ENCODE measurements at regions not wholly inside any gene's neighbourhood (a gene's known extent, or its start where the extent isn't known, plus 50 kb on each side); places are given as distances from the start of the nearest gene placed in this dataset.
"Not testable (repeated sequence)": the region's sequence is repeated elsewhere in the genome, so short reads cannot be mapped to it uniquely, and the experiment has no call there.

DNA sequence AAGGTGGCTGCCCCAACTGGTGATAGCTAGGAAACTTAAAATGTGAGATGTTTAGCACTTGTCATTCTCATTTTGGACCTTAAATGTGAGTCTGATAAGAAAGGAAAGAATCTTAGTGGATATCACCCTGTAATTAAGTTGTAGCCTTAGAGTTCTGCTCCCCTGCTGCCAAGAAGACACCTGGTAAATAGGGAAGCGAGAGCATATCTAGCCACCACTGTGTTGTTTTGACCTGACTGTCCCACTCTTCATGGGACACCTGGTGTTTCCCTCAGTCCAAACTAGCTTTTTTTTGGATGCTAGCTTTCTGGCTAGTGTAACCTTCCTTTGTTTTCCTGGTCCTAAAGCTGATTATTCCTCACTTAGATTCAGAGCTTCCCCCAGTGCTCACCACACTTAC lies 357.6 kb downstream of the RAD51AP2 start:
- DNase-seq (ENCODE audit: low read depth in 3 of 3, low spot score in 2 of 3), result no peak

DNA sequence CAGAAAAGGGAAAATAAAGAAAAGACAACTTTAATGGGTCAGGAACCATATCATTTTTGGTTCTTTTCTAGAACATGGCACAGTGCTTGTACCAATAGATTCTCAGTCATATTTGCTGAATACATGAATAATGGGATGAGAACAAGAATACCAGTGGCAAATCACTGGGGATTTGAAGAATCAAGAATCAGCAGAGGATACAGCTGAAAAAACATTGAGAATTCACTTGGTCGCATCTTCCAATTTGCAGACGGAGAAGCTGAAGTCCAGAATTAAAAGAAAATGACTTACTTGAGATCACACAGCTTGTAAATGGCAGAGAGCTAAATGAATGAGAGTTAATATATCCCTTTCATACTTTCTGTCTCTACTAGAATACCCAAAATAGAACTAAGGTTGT lies 362.2 kb downstream of the RAD51AP2 start:
- DNase-seq (ENCODE audit: low read depth in 3 of 3, low spot score in 2 of 3), result no peak

DNA sequence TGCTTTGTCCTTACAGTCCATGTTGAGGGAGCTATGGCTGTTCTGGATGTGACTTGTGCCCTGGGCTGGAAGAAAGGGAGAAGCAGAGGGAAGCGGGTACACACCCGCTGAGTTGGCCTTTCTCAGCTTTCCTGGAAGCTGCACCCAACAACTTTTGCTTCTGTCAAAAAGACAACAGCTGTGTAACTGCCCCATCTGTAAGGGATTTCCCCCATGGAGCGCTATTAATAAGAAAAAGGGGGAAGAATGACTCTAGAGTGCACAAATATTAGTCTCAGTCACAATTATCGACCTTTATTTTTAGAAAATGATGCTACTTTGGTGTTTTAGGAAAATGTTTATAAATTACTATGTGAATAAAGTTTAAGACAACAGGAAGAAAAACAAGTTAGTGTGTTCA lies 368.3 kb downstream of the RAD51AP2 start:
- no peak for DNase-seq (ENCODE audit: low read depth in 3 of 3, low spot score in 2 of 3)

DNA sequence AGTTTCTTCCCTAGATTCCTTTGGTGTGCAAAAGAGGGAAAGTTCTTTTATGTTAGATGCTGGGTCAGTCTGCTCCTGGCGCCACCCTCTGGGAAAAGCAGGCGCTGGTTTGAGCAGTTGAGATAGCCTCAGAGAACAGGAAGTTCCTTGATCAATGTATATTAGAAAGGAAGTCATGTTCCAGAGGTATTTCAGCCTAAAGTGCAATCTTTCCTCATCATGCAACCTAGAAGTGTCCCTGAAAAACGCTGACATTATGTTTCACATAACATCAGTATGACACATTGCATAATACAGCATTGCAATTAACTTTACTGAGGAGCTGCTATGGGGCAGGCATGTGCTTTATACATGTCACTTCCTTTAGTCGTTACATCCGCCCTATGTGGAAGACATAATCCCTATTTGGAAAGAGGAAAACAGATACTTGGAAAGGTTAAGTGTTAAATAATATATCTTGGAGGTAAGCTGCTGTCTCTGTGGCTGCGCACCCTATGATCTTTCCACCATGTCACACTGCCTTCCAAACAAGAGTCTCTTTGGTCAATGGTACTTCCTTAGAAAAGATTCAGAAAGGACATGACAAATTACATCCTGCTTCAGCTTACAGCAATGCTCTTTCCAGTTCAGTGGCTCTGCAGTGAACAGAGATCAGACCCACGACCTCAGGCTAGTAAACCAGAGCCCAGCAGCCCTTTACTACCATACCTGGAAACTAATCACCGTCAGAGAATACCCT lies 369.7 kb downstream of the RAD51AP2 start:
- DNase-seq (ENCODE audit: low read depth in 3 of 3, low spot score in 2 of 3), result peak; percentile 16 to 29 (median 24)

DNA sequence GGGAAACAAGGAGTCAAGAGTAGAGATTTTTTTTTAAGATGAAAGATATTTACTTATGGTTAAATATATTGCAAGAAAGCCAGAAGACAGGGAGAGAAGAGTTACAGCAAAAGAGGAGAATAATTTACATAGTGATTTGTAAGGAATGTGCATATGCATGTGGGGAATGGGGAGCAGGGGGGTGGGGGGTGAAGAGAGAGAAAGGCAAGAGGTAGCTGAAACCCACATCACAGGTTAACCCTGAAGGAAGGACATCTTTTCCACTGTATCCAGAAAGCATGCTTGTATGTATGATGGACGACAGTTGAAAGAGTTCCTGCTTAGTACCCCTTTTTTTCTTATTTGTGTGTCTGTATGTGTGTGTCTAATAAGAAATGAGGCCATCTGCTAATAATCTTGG lies 371.9 kb downstream of the RAD51AP2 start:
- DNase-seq (ENCODE audit: low read depth in 3 of 3, low spot score in 2 of 3), result no peak

DNA sequence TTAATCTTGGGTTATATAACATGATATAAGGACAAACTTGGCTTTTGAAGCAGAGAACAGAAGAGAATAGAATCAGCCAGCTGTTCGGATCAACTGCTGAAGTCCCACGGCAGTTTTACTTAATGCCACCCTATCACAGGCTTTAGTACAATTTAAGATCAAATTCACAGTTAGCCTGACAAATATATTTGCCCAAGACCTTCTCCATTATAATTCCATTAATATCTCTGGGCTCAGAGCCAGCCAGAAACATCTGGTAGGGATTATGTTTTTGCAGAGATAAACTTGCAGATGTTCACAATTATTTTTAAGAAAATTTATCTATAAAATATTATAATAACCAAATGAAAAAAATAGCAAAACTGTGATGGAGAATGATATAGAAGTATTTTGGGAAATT lies 381.4 kb downstream of the RAD51AP2 start:
- DNase-seq (ENCODE audit: low read depth in 3 of 3, low spot score in 2 of 3), result no peak

DNA sequence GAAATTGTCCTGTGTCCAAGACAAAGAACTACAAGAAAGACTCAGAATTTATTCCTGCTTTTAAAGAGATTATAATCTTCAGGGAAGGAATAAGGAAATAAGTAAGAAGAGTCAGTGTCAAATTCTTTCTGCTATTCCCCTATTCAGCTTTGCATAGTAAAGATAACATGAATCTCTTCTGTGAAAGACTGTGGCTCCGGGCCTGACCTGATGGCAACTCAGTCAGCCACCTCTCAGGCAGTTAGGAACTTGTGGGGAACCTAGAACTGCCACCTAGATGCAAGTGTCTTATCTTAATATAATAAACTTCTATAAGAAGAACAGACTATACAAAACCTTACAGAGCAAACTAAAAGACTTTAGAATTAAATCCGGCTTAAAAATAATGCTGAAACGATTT lies 382.0 kb downstream of the RAD51AP2 start:
- no peak for DNase-seq (ENCODE audit: low read depth in 3 of 3, low spot score in 2 of 3)

DNA sequence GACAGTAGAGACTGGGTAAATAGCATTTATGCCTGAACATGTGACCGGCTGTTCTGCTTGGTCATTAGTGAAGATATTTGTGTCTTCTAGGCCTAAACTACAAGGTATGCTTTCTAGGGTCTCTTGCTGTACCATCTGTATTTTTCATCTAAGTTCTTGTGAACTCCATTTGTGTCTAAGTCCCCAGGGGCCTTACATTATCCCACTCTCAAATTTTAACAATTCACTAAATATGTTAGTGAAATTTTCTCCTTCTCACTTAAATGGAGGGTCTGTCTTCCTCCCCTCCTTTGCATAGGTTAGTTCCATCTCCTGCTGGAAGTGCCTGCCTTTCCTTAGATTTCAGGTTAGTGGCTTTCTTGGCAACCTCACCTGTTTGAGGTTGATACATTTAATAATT lies 382.6 kb downstream of the RAD51AP2 start:
- DNase-seq (ENCODE audit: low read depth in 3 of 3, low spot score in 2 of 3), result no peak

DNA sequence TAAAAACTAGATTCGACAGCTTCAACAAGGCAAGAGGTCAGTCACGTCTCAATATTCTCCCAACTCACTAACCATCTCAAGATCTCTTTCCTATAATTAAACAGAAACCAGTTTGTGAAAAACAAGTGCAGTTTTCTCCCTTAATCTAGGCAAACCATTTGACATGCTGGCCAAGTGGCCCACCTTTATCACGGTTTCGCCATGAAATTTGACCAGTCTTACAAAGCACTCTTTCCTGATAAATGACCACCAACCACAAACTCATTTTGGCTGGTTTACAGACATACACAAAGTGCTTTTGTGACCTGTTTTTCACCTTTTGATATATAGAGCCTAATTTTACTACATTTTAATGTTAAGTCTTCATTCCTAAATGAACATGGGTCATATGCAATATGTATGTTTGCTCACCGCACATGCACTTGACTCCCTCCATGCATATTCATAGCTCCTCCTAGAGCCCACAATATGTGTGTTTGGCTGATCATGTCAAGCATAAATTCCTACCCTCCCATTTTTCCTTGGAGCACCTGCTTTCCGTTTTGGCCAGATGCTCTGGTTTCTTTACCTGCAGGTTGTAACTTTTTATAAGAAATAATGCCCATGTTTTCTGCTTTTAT lies 385.1 kb downstream of the RAD51AP2 start:
- DNase-seq (ENCODE audit: low read depth in 3 of 3, low spot score in 2 of 3), result no peak

DNA sequence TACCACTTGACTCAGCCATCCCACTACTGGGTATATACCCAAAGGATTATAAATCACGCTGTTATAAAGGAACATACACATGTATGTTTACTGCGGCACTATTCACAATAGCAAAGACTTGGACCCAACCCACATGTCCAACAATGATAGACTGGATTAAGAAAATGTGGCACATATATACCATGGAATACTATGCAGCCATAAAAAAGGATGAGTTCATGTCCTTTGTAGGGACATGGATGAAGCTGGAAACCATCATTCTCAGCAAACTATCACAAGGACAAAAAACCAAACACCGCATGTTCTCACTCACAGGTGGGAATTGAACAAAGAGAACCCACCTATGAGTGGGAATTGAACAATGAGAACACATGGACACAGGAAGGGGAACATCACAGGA lies 387.6 kb downstream of the RAD51AP2 start:
- DNase-seq (ENCODE audit: low read depth in 3 of 3, low spot score in 2 of 3), result not testable (repeated sequence)

DNA sequence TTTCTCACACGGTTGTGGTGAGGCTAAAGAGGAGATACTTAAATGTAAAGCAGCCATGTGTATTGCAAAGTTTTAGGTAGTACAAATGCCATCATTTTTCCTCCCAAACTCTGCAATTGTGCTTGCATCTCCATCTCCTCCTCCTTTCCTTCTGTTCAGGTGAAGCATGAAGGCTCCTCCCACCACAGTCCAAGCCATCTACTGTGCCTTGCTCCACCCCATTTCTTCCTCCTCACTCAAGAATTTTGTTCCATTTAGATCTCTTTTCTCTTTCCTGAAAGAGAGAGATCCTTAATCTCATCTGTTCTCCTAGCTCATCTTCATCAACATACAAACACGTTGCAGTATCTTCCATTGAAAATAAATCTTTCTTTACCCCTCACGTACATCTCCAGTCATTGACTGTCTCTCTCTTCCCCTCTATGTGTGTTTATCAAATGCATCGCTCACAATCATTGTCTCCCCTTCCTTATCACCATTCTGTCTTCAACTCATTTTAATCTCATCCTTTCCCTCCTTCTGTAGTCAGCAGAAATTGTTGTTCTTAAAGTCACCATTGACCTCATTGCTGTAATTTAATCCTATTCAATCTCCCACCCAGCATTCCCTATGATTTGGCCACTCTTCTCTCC lies 392.1 kb downstream of the RAD51AP2 start:
- no peak for DNase-seq (ENCODE audit: low read depth in 3 of 3, low spot score in 2 of 3)

DNA sequence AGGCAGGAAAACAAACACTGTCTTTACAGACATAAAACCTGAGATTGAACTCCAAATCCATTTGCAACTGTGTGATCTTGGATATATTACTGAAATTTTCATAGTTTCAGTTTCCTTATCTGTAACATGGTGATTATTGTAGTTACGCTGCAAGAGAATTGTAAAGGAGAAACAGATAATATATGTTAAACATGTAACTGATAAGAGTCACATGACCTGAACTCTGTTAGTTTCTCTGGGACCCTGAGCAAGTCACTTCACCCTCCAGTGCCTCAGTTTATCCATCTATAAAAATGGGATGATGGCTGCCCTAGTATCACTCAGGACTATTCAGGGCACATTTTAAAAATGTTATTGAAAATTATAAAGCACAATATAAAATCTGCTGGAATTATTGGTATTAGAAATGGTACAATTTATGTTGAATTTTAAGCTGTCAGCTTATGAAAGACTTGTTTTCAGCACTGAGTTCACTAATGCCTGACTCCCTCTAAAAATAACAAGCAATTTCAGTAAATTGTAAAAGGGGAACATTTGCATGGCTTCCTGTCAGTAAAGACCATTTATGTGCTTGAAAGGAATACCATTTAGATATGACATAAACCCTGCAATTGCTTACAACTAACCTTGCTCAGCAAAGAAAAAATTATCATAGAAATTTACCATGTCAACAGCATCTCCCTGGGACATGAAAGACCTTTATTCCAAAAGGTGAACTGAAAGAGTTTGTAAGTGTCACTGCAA lies 393.5 kb downstream of the RAD51AP2 start:
- DNase-seq (ENCODE audit: low read depth in 3 of 3, low spot score in 2 of 3), result no peak

DNA sequence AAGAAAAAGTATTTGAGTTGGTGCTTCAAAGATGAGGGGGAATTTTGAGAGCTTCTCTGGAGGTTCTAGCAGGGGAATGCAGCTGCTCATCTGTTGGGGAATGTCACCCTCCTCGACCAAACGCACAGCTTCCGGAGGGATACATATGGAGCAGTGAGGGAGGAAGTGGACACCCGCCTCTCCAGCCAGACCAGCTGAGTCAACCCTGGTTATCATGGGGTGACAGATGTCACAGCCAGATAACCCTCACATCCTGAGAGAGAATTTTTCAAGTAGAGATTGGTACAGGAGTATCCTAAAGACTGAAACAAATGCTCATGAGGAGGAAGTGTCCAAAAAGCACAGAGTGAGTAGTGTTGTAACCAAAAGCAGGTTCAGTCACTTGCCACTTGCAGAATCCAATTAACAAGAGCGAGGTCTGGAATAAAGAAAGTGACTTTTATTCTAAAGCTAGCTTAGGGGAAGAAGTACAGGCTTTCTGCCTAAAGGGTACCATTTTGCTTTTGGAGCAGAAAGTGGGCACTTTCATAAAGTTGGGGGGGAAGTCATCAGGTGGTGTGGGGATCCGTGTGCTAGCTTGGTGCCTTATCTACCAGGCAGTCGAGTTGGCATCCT lies 395.2 kb downstream of the RAD51AP2 start:
- DNase-seq (ENCODE audit: low read depth in 3 of 3, low spot score in 2 of 3), result no peak

DNA sequence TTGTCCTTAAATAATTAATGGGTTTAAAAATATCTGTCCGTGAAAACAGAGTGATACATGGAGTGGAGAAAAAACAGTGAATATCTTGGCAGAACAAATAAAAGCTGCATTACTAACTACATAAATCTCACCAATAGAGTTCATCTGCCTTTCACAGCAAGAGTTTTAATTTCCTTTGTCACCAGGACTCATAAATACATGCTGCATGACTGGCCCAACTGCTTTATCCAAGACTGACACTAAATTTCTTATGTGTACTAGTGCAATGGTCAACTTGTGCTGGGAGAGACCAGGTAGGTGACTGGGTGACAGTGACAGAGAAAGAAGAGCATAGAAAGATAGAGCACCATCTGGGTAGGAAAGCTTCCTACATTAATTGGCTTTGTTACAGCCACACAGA lies 402.8 kb downstream of the RAD51AP2 start:
- DNase-seq (ENCODE audit: low read depth in 3 of 3, low spot score in 2 of 3), result no peak

DNA sequence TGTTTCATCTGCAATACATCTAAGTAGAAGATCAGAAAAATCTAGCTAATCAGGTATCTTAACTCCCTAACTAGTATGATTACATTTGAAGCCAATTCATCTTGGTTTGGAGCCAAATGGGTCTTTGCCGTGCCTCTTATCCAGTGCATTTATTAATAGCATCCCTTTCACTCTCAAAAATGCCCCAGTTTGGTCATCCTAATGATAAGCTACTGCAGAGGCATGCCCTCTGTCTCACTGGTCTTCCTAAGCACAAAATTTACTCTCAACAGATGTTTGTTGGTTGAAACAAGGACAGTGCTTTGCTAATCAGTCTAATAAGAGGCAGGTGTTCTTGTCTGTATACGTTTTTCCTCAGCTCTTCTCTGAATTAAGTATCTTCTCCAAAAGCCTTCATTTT lies 403.2 kb downstream of the RAD51AP2 start:
- no peak for DNase-seq (ENCODE audit: low read depth in 3 of 3, low spot score in 2 of 3)

DNA sequence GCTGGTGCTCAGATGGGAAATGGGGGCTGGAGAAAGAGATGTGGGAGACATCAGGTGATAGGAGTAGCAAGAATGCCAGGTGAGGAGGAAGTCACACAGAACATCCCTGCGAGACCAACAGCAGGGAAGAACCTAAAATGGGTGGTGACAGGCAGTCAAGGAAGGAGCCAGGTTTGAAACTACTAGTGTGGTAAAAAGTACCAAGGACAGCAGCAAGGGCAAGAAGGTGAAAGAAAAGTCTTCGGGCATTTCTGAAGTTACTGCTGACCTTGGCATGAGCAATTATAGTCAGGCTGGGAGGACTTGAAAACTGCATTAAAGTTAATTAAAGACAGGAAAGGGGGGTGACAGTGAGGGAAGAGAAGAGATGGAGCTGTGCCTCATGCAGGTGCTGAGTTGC lies 410.4 kb downstream of the RAD51AP2 start:
- no peak for DNase-seq (ENCODE audit: low read depth in 3 of 3, low spot score in 2 of 3)

DNA sequence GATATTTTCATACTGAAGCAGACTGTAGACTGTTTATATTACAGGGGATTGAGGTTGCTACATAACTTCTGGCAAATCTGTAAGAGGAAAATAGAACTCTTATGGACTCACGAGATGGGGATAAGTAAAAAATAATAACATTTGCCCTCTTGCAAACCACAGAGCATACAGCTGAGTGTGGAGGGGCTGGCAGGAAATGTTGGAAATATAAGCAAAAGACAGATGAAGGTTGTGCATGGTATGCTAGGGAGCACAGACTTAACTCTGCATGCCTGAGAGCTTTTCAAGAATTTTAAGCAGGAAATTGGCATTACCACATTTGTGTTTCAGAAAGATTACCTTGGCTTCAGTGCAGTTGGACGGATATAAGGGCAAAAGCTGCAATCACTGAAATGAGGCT lies 411.1 kb downstream of the RAD51AP2 start:
- no peak for DNase-seq (ENCODE audit: low read depth in 3 of 3, low spot score in 2 of 3)

DNA sequence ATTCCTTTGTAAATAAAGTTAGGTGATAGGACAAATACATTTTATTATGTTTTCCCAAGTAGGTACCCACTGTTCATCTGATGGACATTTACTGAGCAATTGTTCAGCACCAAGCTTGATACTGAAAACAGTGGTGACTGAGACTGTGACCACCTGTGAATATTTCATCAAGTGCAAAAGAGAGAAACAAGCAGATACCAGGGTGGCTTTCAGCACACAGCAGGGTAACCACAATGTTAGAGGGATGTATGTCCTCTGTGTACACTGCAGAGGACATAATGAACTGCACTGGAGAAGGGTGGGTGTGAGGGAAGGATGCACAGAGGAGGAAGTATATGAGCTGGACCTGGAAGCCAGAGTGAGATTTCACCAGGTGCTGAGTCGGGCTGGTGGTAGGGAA lies 411.8 kb downstream of the RAD51AP2 start:
- DNase-seq (ENCODE audit: low read depth in 3 of 3, low spot score in 2 of 3), result no peak

DNA sequence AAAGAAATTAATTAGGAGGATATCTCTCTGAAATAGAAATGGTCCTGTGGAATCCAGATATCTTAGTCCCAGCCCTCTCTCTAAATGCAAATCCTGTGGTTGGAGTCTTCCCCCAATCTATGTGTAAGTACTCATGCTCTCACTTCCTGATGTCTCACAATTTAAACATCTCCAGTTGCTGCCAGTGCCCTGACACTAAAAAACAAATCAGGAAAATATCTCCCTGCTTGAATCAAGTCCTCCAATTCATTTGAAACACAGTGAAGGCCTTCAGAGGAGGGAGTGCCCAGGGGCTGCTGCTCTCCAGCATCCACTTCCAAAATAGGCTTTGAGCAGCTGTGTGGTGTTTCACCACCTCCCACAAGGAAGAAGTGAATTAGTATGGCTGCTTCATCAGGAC lies 413.8 kb downstream of the RAD51AP2 start:
- DNase-seq (ENCODE audit: low read depth in 3 of 3, low spot score in 2 of 3), result no peak

DNA sequence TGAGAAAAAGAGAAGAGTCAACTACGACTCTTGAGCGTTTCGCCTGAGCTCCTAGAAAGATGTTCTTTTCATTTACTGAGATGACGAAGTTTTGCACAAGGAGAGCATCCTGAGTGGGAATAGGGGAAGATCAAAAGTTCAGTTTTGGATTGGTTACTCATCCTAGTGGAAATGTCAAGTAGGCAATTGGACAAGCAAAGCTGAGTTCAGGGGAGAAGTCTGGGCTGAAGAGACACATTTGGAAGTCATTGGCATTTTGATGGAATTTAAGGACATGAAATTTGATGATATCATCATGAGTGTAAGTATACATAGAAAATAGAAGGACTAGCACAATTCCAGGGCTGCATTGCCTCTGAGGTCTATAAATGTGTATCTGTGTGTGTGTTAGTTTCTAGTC lies 416.6 kb downstream of the RAD51AP2 start:
- DNase-seq (ENCODE audit: low read depth in 3 of 3, low spot score in 2 of 3), result no peak

DNA sequence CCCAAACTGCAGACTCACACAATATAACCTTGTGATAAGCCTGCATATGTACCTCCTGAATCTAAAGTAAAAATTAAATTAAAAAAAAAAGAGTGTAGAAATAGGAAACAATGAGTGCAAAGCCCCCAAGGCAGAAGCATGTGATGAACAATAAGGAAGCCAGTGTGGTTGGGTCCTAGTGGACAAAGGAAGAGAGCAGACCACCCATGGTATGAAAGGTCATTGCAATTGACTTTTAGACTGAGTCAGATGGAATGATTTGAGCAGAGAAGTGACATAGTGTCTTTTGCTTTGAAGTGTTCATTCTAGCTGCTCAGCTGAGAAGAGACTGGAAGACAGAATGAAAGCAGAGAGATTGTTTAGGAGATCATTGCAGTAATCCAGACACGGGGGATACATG lies 417.1 kb downstream of the RAD51AP2 start:
- no peak for DNase-seq (ENCODE audit: low read depth in 3 of 3, low spot score in 2 of 3)
